ENCODE measurements at regions not wholly inside any gene's neighbourhood (a gene's known extent, or its start where the extent isn't known, plus 50 kb on each side); places are given as distances from the start of the nearest gene placed in this dataset.

- Mint-ChIP-seq H3K4me1 (no peaks in the 10 kb centered on the region), H3K27ac (no peak overlapping the region), H3K36me3 (no peaks in the 10 kb centered on the region), H3K27me3 (no peaks in the 10 kb centered on the region), H3K4me3 (no peak overlapping the region), H3K9me3 (no peaks in the 10 kb centered on the region)
- POLR2A ChIA-PET, result no interaction called here
- no peak for DNase-seq
- no peak for ATAC-seq
These were observed 350.6 kb downstream of the TFEC start for GRCh38 chr7:115679976-115680375.

GRCh38 chr7:115679423-115679822 is 351.1 kb downstream of the TFEC start:
- no peak for ATAC-seq
- Mint-ChIP-seq H3K36me3 (no peaks in the 10 kb centered on the region), H3K4me3 (no peak overlapping the region), H3K4me1 (no peaks in the 10 kb centered on the region), H3K27me3 (no peaks in the 10 kb centered on the region), H3K9me3 (no peaks in the 10 kb centered on the region), H3K27ac (no peak overlapping the region)
- POLR2A ChIA-PET, result no interaction called here
- DNase-seq, result no peak

GRCh38 chr7:115678086-115678982 is 352.2 kb downstream of the TFEC start:
- no peaks in the 10 kb centered on the region for H3K36me3 Mint-ChIP-seq
- no peak overlapping the region for H3K27ac Mint-ChIP-seq
- ATAC-seq (no peak), DNase-seq (no peak)
- no peaks in the 10 kb centered on the region for H3K9me3 Mint-ChIP-seq
- H3K27me3 Mint-ChIP-seq, result no peaks in the 10 kb centered on the region
- POLR2A ChIA-PET, result no interaction called here
- H3K4me1 Mint-ChIP-seq, result no peaks in the 10 kb centered on the region
- H3K4me3 Mint-ChIP-seq, result no peak overlapping the region

GRCh38 chr7:115676707-115677106 is 353.9 kb downstream of the TFEC start:
- H3K9me3 Mint-ChIP-seq, result peaks cover 0 to 3% (median 0%) of the 10 kb centered on the region in 9 donors
- DNase-seq (no peak), ATAC-seq (no peak)
- H3K36me3 Mint-ChIP-seq, result no peaks in the 10 kb centered on the region
- no peak overlapping the region for H3K27ac Mint-ChIP-seq
- no peaks in the 10 kb centered on the region for H3K27me3 Mint-ChIP-seq
- no peak overlapping the region for H3K4me3 Mint-ChIP-seq
- POLR2A ChIA-PET, result no interaction called here
- H3K4me1 Mint-ChIP-seq, result no peaks in the 10 kb centered on the region

DNA sequence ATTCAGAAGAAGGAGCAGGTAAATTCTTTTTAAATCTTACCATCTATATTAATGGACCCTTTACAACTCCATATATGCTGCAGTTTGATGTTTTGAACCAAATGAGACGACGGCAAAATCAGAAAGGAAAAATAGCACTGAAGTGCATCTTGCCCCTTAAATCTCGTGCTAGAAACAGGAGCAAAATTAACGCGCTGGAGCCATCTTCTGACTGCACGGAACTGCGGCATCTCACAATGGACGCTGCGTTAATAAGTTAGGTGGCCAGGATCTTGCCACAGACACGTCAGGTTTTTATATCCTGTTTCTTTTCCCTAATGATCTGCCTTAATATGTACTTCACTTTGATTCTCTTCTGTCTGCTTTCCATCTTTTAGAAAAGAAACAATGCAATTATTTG is 354.5 kb downstream of the TFEC start:
- Mint-ChIP-seq H3K36me3 (no peaks in the 10 kb centered on the region), H3K27ac (no peak overlapping the region), H3K27me3 (no peaks in the 10 kb centered on the region), H3K4me3 (no peak overlapping the region), H3K4me1 (no peaks in the 10 kb centered on the region), H3K9me3 (peaks cover 0 to 7% (median 0%) of the 10 kb centered on the region in 9 donors)
- DNase-seq (no peak), ATAC-seq (no peak)
- POLR2A ChIA-PET, result no interaction called here

DNA sequence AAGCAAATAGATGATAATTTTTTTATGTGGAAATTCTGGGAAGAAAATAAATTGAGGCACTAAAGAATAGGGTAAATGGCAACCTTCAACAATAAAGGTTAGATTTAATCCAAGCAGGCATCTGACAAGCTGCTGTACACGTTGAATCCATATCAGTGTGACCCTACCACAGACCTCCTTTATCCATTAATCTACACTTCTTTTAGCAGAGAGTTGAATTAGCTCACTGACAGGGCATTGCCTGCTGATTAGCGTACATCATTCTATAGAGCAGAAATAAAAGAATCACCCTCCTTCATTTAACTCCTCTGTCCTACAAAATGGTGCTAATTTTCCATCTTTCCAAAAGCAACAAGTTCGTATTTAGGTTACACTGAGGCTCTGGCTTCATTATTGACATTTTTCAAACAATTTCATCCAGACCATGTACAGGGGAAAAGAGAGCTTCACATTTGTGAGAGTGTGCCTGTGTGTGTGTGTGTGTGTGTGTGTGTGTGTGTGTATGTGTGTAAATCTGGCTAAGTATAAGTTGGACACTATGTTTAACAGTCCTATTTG is 356.0 kb downstream of the TFEC start:
- Mint-ChIP-seq H3K9me3 (peaks cover 0 to 7% (median 0%) of the 10 kb centered on the region in 9 donors), H3K27ac (no peak overlapping the region), H3K4me1 (no peaks in the 10 kb centered on the region), H3K36me3 (no peaks in the 10 kb centered on the region), H3K27me3 (no peaks in the 10 kb centered on the region), H3K4me3 (no peak overlapping the region)
- POLR2A ChIA-PET, result no interaction called here
- ATAC-seq (no peak), DNase-seq (no peak)

DNA sequence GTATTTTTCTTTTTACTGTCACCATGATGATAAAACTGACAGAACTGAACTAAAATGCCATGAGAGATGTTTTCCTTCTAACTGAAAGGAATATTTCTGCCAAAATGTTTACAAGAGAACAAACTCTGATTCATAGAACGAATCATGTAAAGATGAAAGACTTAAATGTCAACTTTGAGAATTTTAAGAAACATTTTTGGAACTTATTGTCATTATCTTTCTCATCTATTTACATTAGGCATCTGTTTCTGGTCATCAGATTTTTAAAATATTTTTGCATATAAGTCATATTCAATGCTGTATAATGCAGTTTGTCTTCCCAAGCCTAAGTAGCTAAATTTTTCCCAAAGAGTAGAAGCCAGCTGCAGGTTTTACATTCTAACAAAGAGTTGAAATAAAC is 358.5 kb downstream of the TFEC start:
- DNase-seq (no peak), ATAC-seq (no peak)
- Mint-ChIP-seq H3K27me3 (no peaks in the 10 kb centered on the region), H3K9me3 (peaks cover 0 to 7% (median 0%) of the 10 kb centered on the region in 9 donors), H3K4me3 (no peak overlapping the region), H3K27ac (no peak overlapping the region), H3K4me1 (no peaks in the 10 kb centered on the region), H3K36me3 (no peaks in the 10 kb centered on the region)
- POLR2A ChIA-PET, result no interaction called here

DNA sequence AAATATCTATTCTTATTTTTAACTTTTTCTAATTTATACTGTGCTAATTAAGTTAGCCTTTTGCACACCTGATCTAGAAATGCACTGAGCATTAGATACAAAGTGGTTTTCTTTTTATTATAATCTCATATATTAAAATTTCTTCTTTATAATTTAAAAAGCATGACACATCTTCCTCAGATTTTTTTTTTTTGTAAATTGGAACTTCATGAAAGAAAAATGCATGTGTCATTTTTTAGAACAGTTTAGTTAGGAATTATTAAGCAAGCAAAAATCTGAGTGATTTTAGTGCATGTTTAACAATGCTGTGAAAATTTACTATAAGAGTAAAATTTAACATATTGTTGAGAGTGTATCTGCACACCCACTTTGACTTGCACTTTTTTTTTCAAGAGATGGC is 367.9 kb downstream of the TFEC start:
- ATAC-seq, result no peak
- H3K9me3 Mint-ChIP-seq, result peaks cover 0 to 10% (median 0%) of the 10 kb centered on the region in 9 donors
- no peaks in the 10 kb centered on the region for H3K27me3 Mint-ChIP-seq
- no peaks in the 10 kb centered on the region for H3K36me3 Mint-ChIP-seq
- H3K4me1 Mint-ChIP-seq, result no peaks in the 10 kb centered on the region
- POLR2A ChIA-PET, result no interaction called here
- H3K27ac Mint-ChIP-seq, result no peak overlapping the region
- DNase-seq, result no peak
- no peak overlapping the region for H3K4me3 Mint-ChIP-seq

DNA sequence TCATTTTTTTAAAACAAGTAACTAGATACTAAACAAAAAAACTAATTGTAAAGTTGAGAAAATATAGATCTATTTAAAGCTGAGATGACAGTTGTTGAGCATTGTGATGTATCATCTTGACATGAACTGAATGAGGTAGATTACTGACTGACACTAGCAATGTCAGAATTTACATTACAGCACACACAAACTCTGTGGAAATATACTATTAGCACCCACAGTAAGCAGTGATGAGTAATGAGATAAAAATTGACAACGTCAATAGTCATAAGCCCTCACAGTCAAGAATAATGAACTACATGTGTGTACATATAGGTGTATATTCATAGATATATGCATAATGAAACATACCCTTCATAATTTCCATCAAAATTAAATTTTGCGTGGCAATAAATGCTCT is 368.4 kb downstream of the TFEC start:
- no peaks in the 10 kb centered on the region for H3K4me1 Mint-ChIP-seq
- no peak for ATAC-seq
- no peak overlapping the region for H3K4me3 Mint-ChIP-seq
- H3K9me3 Mint-ChIP-seq, result peaks cover 0 to 10% (median 0%) of the 10 kb centered on the region in 9 donors
- H3K27me3 Mint-ChIP-seq, result no peaks in the 10 kb centered on the region
- no peaks in the 10 kb centered on the region for H3K36me3 Mint-ChIP-seq
- no peak for DNase-seq
- POLR2A ChIA-PET, result no interaction called here
- no peak overlapping the region for H3K27ac Mint-ChIP-seq

DNA sequence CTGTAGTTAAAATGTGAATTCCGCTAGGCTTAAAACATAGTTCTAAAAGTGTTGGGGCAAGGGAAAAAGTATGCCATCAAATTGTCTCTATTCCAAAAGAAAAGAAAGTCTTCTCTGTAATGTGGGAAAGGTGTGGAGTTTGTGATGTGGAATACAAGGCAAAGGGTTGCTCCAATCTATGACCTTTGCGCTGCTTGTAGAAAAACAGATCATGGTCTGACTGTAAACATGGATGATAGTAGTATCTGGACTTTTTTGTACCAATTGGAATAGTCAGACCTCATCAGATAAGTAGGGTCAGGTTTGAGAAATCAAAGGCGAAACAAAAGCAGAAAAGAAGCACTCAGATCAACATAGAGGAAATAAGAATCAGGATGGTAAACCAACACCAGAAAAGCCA is 372.3 kb downstream of the TFEC start:
- no peaks in the 10 kb centered on the region for H3K4me1 Mint-ChIP-seq
- H3K27me3 Mint-ChIP-seq, result no peaks in the 10 kb centered on the region
- ATAC-seq (no peak), DNase-seq (no peak)
- no peaks in the 10 kb centered on the region for H3K36me3 Mint-ChIP-seq
- no peak overlapping the region for H3K4me3 Mint-ChIP-seq
- H3K9me3 Mint-ChIP-seq, result peaks cover 0 to 10% (median 0%) of the 10 kb centered on the region in 9 donors
- H3K27ac Mint-ChIP-seq, result no peak overlapping the region
- POLR2A ChIA-PET, result no interaction called here

- DNase-seq (no peak), ATAC-seq (no peak)
- Mint-ChIP-seq H3K27ac (no peak overlapping the region), H3K4me3 (no peak overlapping the region), H3K4me1 (no peaks in the 10 kb centered on the region), H3K9me3 (peaks cover 0 to 5% (median 0%) of the 10 kb centered on the region in 9 donors), H3K36me3 (no peaks in the 10 kb centered on the region), H3K27me3 (no peaks in the 10 kb centered on the region)
- POLR2A ChIA-PET, result no interaction called here
These were observed 376.0 kb downstream of the TFEC start for GRCh38 chr7:115654384-115655214.

DNA sequence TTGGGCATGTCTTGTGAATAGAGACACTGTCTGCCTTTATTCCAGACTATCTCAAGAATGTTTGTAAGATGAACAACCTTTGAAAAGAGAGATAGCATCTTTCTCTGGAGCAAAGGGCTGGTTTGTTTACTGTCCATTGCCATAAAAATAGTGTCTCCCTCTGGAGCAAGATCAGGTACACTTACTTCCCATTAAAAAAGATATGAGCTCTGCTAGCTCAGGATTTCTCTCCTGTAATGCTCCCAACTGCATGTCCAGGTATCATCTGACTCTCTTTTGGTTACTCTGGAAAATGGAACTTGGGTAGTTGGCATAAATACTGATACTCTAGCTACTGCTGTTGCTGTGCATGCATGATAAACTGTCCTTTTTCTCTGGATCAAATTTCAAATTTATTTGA is 381.1 kb downstream of the TFEC start:
- DNase-seq (no peak), ATAC-seq (no peak)
- no peaks in the 10 kb centered on the region for H3K4me1 Mint-ChIP-seq
- no peaks in the 10 kb centered on the region for H3K27me3 Mint-ChIP-seq
- POLR2A ChIA-PET, result no interaction called here
- no peak overlapping the region for H3K27ac Mint-ChIP-seq
- H3K4me3 Mint-ChIP-seq, result no peak overlapping the region
- H3K36me3 Mint-ChIP-seq, result no peaks in the 10 kb centered on the region
- H3K9me3 Mint-ChIP-seq, result peaks cover 0 to 5% (median 0%) of the 10 kb centered on the region in 9 donors

GRCh38 chr7:115647712-115648111 is 382.9 kb downstream of the TFEC start:
- Mint-ChIP-seq H3K4me3 (no peak overlapping the region), H3K27ac (no peak overlapping the region), H3K4me1 (no peaks in the 10 kb centered on the region), H3K27me3 (no peaks in the 10 kb centered on the region), H3K36me3 (no peaks in the 10 kb centered on the region), H3K9me3 (peaks cover 0 to 8% (median 3%) of the 10 kb centered on the region in 9 donors)
- DNase-seq (no peak), ATAC-seq (no peak)
- POLR2A ChIA-PET, result no interaction called here

All from naive thymus-derived CD8-positive, alpha-beta T cell (primary cell).